Vagina (tissue), 2 donors: ENCODE measurements at regions not wholly inside any gene's neighbourhood (a gene's known extent, or its start where the extent isn't known, plus 50 kb on each side); places are given as distances from the start of the nearest gene placed in this dataset.

ENCODE experiments used
- DNase-seq, 2 donors: peaks; one replicate each; pipeline ENCODE4 v3.0.0-alpha.2; 2017; ENCODE audit errors: extremely low spot score in 2 of 2
- H3K27ac ChIP-seq: fragments of 200-600 bp; sonication (generic); one replicate; pipeline ENCODE4 v1.5.1; 2019
- H3K27me3 ChIP-seq: fragments of 200-600 bp; sonication (generic); one replicate; pipeline ENCODE4 v1.5.1; 2019
- H3K36me3 ChIP-seq, 2 donors: fragments of 200-600 bp; sonication (generic); one replicate each; pipeline ENCODE4 v1.5.1; 2017 to 2019
- H3K4me1 ChIP-seq: fragments of 200-600 bp; sonication (generic); one replicate; pipeline ENCODE4 v1.5.1; 2019
- H3K4me3 ChIP-seq, 2 donors: fragments of 200-600 bp; sonication (generic); 1 replicate in 1 of 2; 2 replicates in 1 of 2; pipeline ENCODE4 v1.5.1; 2016 to 2019
- H3K9me3 ChIP-seq: fragments of 200-600 bp; sonication (generic); one replicate; pipeline ENCODE4 v1.5.1; 2019
- CTCF ChIP-seq, 3 experiments: fragments of 450-650 bp in 2 of 3; fragments of 200-600 bp in 1 of 3; sonication (generic) in 1 of 3; IDR thresholded peaks; one replicate each; pipeline ENCODE4 v1.5.1; 2017 to 2019; ENCODE audit warnings: antibody characterized with exemption in 3 of 3, mild to moderate bottlenecking in 2 of 3, moderate library complexity in 2 of 3
- POLR2A ChIP-seq, 2 donors: fragments of 450-650 bp; IDR thresholded peaks; one replicate each; pipeline ENCODE4 v1.6.1; 2017; ENCODE audit warnings: antibody characterized with exemption in 2 of 2, mild to moderate bottlenecking in 2 of 2, moderate library complexity in 2 of 2
- POLR2AphosphoS5 ChIP-seq, 2 donors: sonication (generic); formaldehyde crosslinking; IDR thresholded peaks; one replicate each; pipeline ENCODE4 v1.9.0; 2017; ENCODE audit warnings: antibody characterized with exemption in 2 of 2, mild to moderate bottlenecking in 2 of 2, low read depth in 1 of 2; ENCODE audit not compliant: insufficient read depth in 1 of 2
- intact Hi-C: fragments of 100-400 bp; cut with DNase I; formaldehyde crosslinking; loops from one replicate; pipeline ENCODE4 v1.15.1; 2023

GRCh38 chr6:30396833-30397479 lies 52.0 kb downstream of the RPP21 start:
- no peaks in the 10 kb centered on the region for H3K4me1 ChIP-seq
- no peaks in the 10 kb centered on the region for H3K9me3 ChIP-seq
- TF ChIP-seq CTCF (IDR thresholded peaks at IDR 0.05) (peak; percentile 59 to 77 (median 63)), POLR2AphosphoS5 (IDR thresholded peaks at IDR 0.05; ENCODE audit: insufficient read depth in 1 of 2, low read depth in 1 of 2) (no peak)
- no peaks in the 10 kb centered on the region for H3K27me3 ChIP-seq
- intact Hi-C loops, result no loop called here
- no peaks in the 10 kb centered on the region for H3K36me3 ChIP-seq
- no peak overlapping the region for H3K4me3 ChIP-seq
- no peak for DNase-seq
- no peak overlapping the region for H3K27ac ChIP-seq

- intact Hi-C loops, result no loop called here
- Histone ChIP-seq H3K27ac (no peak overlapping the region), H3K27me3 (no peaks in the 10 kb centered on the region), H3K9me3 (no peaks in the 10 kb centered on the region), H3K4me3 (no peak overlapping the region), H3K36me3 (no peaks in the 10 kb centered on the region), H3K4me1 (no peaks in the 10 kb centered on the region)
- DNase-seq, result no peak
- no peak for TF ChIP-seq CTCF (IDR thresholded peaks at IDR 0.05)
Measured at GRCh38 chr6:30397697-30398096, 52.7 kb downstream of the RPP21 start.

DNA sequence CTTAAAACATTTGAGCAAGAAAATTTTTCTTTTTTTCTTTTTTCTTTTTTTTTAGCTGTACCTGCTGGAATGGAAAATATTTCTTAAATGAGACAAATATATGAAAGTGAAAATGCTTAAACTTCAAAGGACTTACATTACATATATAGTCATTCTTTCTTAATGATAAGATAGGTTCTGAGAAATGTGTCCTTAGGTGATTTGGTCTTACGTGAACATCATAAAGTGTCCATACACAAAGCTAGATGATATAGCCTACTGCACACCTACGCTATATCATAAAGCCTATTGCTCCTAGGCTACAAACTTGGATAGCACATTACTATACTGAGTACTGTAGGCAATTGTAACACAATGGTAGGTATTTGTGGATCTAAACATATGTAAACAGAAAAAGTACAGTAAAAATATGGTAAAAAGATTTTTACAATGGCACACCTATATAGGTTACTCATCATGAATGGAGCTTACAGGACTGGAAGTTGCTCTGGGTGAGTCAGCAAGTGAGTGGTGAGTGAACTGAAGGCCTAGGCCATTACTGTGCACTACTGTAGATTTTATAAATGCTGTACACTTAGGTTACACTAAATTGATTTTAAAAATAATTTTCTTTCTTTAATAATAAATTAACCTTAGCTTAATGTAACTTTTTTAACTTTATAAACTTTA lies 54.6 kb downstream of the RPP21 start:
- H3K27ac ChIP-seq, result no peak overlapping the region
- no peaks in the 10 kb centered on the region for H3K36me3 ChIP-seq
- no peaks in the 10 kb centered on the region for H3K9me3 ChIP-seq
- no peak overlapping the region for H3K4me3 ChIP-seq
- intact Hi-C loops, result no loop called here
- TF ChIP-seq POLR2A (IDR thresholded peaks at IDR 0.05), result no peak
- H3K4me1 ChIP-seq, result no peaks in the 10 kb centered on the region
- DNase-seq, result no peak
- H3K27me3 ChIP-seq, result no peaks in the 10 kb centered on the region

- no peak for DNase-seq
- no peaks in the 10 kb centered on the region for H3K9me3 ChIP-seq
- no peaks in the 10 kb centered on the region for H3K36me3 ChIP-seq
- no peaks in the 10 kb centered on the region for H3K4me1 ChIP-seq
- no peaks in the 10 kb centered on the region for H3K27me3 ChIP-seq
- TF ChIP-seq POLR2A (IDR thresholded peaks at IDR 0.05) (no peak), POLR2AphosphoS5 (IDR thresholded peaks at IDR 0.05; ENCODE audit: insufficient read depth in 1 of 2, low read depth in 1 of 2) (no peak), CTCF (IDR thresholded peaks at IDR 0.05) (no peak)
- no peak overlapping the region for H3K27ac ChIP-seq
- intact Hi-C loops, result no loop called here
- H3K4me3 ChIP-seq, result no peak overlapping the region
Measured at GRCh38 chr6:30405934-30406333, 61.0 kb downstream of the RPP21 start.

- no peak for TF ChIP-seq CTCF (IDR thresholded peaks at IDR 0.05)
- no peak for TF ChIP-seq POLR2AphosphoS5 (IDR thresholded peaks at IDR 0.05; ENCODE audit: insufficient read depth in 1 of 2, low read depth in 1 of 2)
- TF ChIP-seq POLR2A (IDR thresholded peaks at IDR 0.05), result no peak
- peak in 1 of 2 donors; percentile 32 for DNase-seq
- Histone ChIP-seq H3K4me3 (no peak overlapping the region), H3K36me3 (no peaks in the 10 kb centered on the region), H3K4me1 (no peaks in the 10 kb centered on the region), H3K27ac (no peak overlapping the region), H3K9me3 (no peaks in the 10 kb centered on the region), H3K27me3 (no peaks in the 10 kb centered on the region)
- intact Hi-C loops, result no loop called here
Measured at GRCh38 chr6:30409184-30409583, 64.2 kb downstream of the RPP21 start.
